WTC11 (cell line): ENCODE measurements at regions not wholly inside any gene's neighbourhood (a gene's known extent, or its start where the extent isn't known, plus 50 kb on each side); places are given as distances from the start of the nearest gene placed in this dataset.

ENCODE experiments used
- ATAC-seq: fragments of 200-7000 bp; cut with Tn5 transposase; 2 replicates; pipeline ENCODE4 v1.10.0; 2021; ENCODE audit warnings: mild to moderate bottlenecking, moderate library complexity
- CTCF ChIA-PET: fragments of 300-600 bp; sonication (Branson Sonifier 250); formaldehyde crosslinking; loops from one replicate; lab custom pipeline; 2021; ENCODE audit warnings: antibody characterized with exemption; lab: Charles Lee
- POLR2A ChIA-PET: fragments of 350-600 bp; sonication (Branson Sonifier 250); formaldehyde crosslinking; loops from one replicate; lab custom pipeline; 2021; ENCODE audit warnings: antibody characterized with exemption; lab: Charles Lee
- DNase-seq: peaks from one replicate; pipeline ENCODE4 v3.0.0; 2021; ENCODE audit warnings: low spot score
- H3K27ac Mint-ChIP-seq: 2 replicates; pipeline ENCODE4 v1.8.0; 2021; ENCODE audit warnings: mixed read lengths
- H3K27me3 Mint-ChIP-seq: 2 replicates; pipeline ENCODE4 v1.8.0; 2021; ENCODE audit warnings: low read depth, mild to moderate bottlenecking, moderate library complexity, mixed read lengths
- H3K36me3 Mint-ChIP-seq: 2 replicates; pipeline ENCODE4 v1.8.0; 2021; ENCODE audit warnings: mixed read lengths
- H3K4me1 Mint-ChIP-seq: 2 replicates; pipeline ENCODE4 v1.8.0; 2022; ENCODE audit warnings: mixed read lengths
- H3K4me3 Mint-ChIP-seq: 2 replicates; pipeline ENCODE4 v1.8.0; 2021; ENCODE audit warnings: mild to moderate bottlenecking, moderate library complexity, mixed read lengths
- H3K9me3 Mint-ChIP-seq: 2 replicates; pipeline ENCODE4 v1.8.0; 2021; ENCODE audit warnings: mixed read lengths
- AR ChIP-seq: fragments of 250-450 bp; sonication (Bioruptor Pico); IDR thresholded peaks from 2 replicates; pipeline ENCODE4 v1.9.0; 2021; ENCODE audit warnings: mild to moderate bottlenecking
- CBFB ChIP-seq: sonication (generic); formaldehyde crosslinking; IDR thresholded peaks from 2 replicates; pipeline ENCODE4 v1.8.1; 2022; ENCODE audit warnings: mild to moderate bottlenecking, low read depth, missing genetic modification reagents
- CTCF ChIP-seq: fragments of 200-600 bp; IDR thresholded peaks from 2 replicates; pipeline ENCODE4 v1.8.0; 2022; ENCODE audit warnings: antibody characterized with exemption
- E2F1 ChIP-seq: sonication (generic); formaldehyde crosslinking; IDR thresholded peaks from 2 replicates; pipeline ENCODE4 v1.8.0; 2022; ENCODE audit warnings: mild to moderate bottlenecking, missing genetic modification reagents
- E2F4 ChIP-seq: sonication (generic); formaldehyde crosslinking; IDR thresholded peaks from 2 replicates; pipeline ENCODE4 v1.8.1; 2022; ENCODE audit warnings: low read depth, mild to moderate bottlenecking, moderate library complexity, missing genetic modification reagents, borderline replicate concordance
- ELF4 ChIP-seq: sonication (generic); formaldehyde crosslinking; IDR thresholded peaks from 2 replicates; pipeline ENCODE4 v1.8.1; 2022; ENCODE audit warnings: low read depth, mild to moderate bottlenecking, moderate library complexity, missing genetic modification reagents
- FOXK1 ChIP-seq: sonication (generic); formaldehyde crosslinking; IDR thresholded peaks from 2 replicates; pipeline ENCODE4 v1.8.0; 2022; ENCODE audit warnings: mild to moderate bottlenecking, moderate library complexity, missing genetic modification reagents
- IRF2 ChIP-seq: sonication (generic); formaldehyde crosslinking; IDR thresholded peaks from 2 replicates; pipeline ENCODE4 v1.8.0; 2022; ENCODE audit warnings: low read depth, missing genetic modification reagents, borderline replicate concordance
- NR1H2 ChIP-seq: sonication (generic); formaldehyde crosslinking; IDR thresholded peaks from 2 replicates; pipeline ENCODE4 v1.9.0; 2021; ENCODE audit warnings: mild to moderate bottlenecking, moderate library complexity, missing genetic modification reagents
- OVOL2 ChIP-seq: fragments of 250-450 bp; sonication (Bioruptor Pico); IDR thresholded peaks from 2 replicates; pipeline ENCODE4 v1.9.0; 2021; ENCODE audit warnings: mild to moderate bottlenecking, borderline replicate concordance
- PRDM15 ChIP-seq: sonication (generic); formaldehyde crosslinking; IDR thresholded peaks from 2 replicates; pipeline ENCODE4 v1.8.0; 2022; ENCODE audit warnings: missing genetic modification reagents
- RORB ChIP-seq: fragments of 250-450 bp; sonication (Bioruptor Pico); IDR thresholded peaks from 2 replicates; pipeline ENCODE4 v1.9.0; 2021; ENCODE audit warnings: mild to moderate bottlenecking
- SMAD3 ChIP-seq: sonication (generic); formaldehyde crosslinking; IDR thresholded peaks from 2 replicates; pipeline ENCODE4 v1.8.0; 2022; ENCODE audit warnings: missing genetic modification reagents, mild to moderate bottlenecking, borderline replicate concordance
- TEAD4 ChIP-seq: sonication (generic); formaldehyde crosslinking; IDR thresholded peaks from 2 replicates; pipeline ENCODE4 v1.8.0; 2022; ENCODE audit warnings: mild to moderate bottlenecking, missing genetic modification reagents
- USF1 ChIP-seq: sonication (generic); formaldehyde crosslinking; IDR thresholded peaks from 2 replicates; pipeline ENCODE4 v1.8.0; 2022; ENCODE audit warnings: mild to moderate bottlenecking, missing genetic modification reagents
- ZBTB43 ChIP-seq: sonication (generic); formaldehyde crosslinking; IDR thresholded peaks from 2 replicates; pipeline ENCODE4 v1.8.1; 2023; ENCODE audit warnings: mild to moderate bottlenecking, missing genetic modification reagents
- ZNF396 ChIP-seq: fragments of 250-450 bp; sonication (Bioruptor Pico); IDR thresholded peaks from 2 replicates; pipeline ENCODE4 v1.8.0; 2021; ENCODE audit warnings: mild to moderate bottlenecking, moderate library complexity, borderline replicate concordance
- ZNF416 ChIP-seq: fragments of 250-450 bp; sonication (Bioruptor Pico); IDR thresholded peaks from 2 replicates; pipeline ENCODE4 v1.9.0; 2021; ENCODE audit warnings: mild to moderate bottlenecking, inconsistent platforms
- ZNF671 ChIP-seq: fragments of 250-450 bp; sonication (Bioruptor Pico); IDR thresholded peaks from 2 replicates; pipeline ENCODE4 v1.8.0; 2021; ENCODE audit warnings: mild to moderate bottlenecking

GRCh38 chr2:83155826-83156225, 1303.3 kb downstream of the SUCLG1 start:
- no peak for ATAC-seq
- H3K4me3 Mint-ChIP-seq = no peak overlapping the region
- TF ChIP-seq PRDM15 (CRISPR knock-in tag) = no peak
- TF ChIP-seq IRF2 (CRISPR knock-in tag) = no peak
- TF ChIP-seq ZNF416 (CRISPR knock-in tag) = no peak
- no peak for TF ChIP-seq TEAD4 (CRISPR knock-in tag)
- no peak for TF ChIP-seq FOXK1 (CRISPR knock-in tag)
- no peak for TF ChIP-seq OVOL2 (CRISPR knock-in tag)
- TF ChIP-seq CBFB (CRISPR knock-in tag) = no peak
- no peak for TF ChIP-seq CTCF
- no peak for TF ChIP-seq E2F4 (CRISPR knock-in tag)
- no peak for TF ChIP-seq USF1 (CRISPR knock-in tag)
- TF ChIP-seq NR1H2 = no peak
- no peak for TF ChIP-seq SMAD3 (CRISPR knock-in tag)
- TF ChIP-seq ELF4 (CRISPR knock-in tag) = no peak
- no peak for TF ChIP-seq AR
- no peak for TF ChIP-seq RORB (CRISPR knock-in tag)
- no peak for TF ChIP-seq ZBTB43 (CRISPR knock-in tag)
- TF ChIP-seq ZNF671 (CRISPR knock-in tag) = no peak
- no peak for TF ChIP-seq ZNF396
- TF ChIP-seq E2F1 (CRISPR knock-in tag) = no peak
- TF ChIP-seq, all 79 proteins: peak for 0
- DNase-seq = no peak
- ChIA-PET CTCF (no interaction called here), POLR2A (no interaction called here)
- Mint-ChIP-seq H3K9me3 (peaks cover 33% of the 10 kb centered on the region), H3K36me3 (peaks cover 19% of the 10 kb centered on the region), H3K4me1 (peaks cover 5% of the 10 kb centered on the region), H3K27ac (no peak overlapping the region), H3K27me3 (no peaks in the 10 kb centered on the region)
